Osteoblast (primary cell): ENCODE measurements at regions not wholly inside any gene's neighbourhood (a gene's known extent, or its start where the extent isn't known, plus 50 kb on each side); places are given as distances from the start of the nearest gene placed in this dataset.

ENCODE experiments used
- DNase-seq: peaks from one replicate; pipeline ENCODE4 v3.0.0; 2011; ENCODE audit warnings: low spot score, mixed read lengths; ENCODE audit not compliant: insufficient read length; ENCODE audit errors: missing footprints
- H2AFZ ChIP-seq: 2 replicates; pipeline ENCODE4 v1.6.0; 2011; ENCODE audit warnings: mild to moderate bottlenecking, low read length
- H3K27ac ChIP-seq: 2 replicates; pipeline ENCODE4 v1.5.1; 2011; ENCODE audit warnings: mild to moderate bottlenecking, low read depth, low read length, moderate library complexity
- H3K27me3 ChIP-seq: 2 replicates; pipeline ENCODE4 v1.6.0; 2012; ENCODE audit warnings: mild to moderate bottlenecking, control low read depth, inconsistent platforms, low read length, moderate library complexity; ENCODE audit not compliant: insufficient read depth
- H3K36me3 ChIP-seq: 2 replicates; pipeline ENCODE4 v1.5.1; 2011; ENCODE audit warnings: mild to moderate bottlenecking, low read length, control low read depth, moderate library complexity; ENCODE audit not compliant: insufficient read depth
- H3K4me1 ChIP-seq: 2 replicates; pipeline ENCODE4 v1.5.1; 2011; ENCODE audit warnings: mild to moderate bottlenecking, low read length, control low read depth, moderate library complexity; ENCODE audit not compliant: insufficient read depth
- H3K4me2 ChIP-seq: 2 replicates; pipeline ENCODE4 v1.6.0; 2011; ENCODE audit warnings: mild to moderate bottlenecking, low read length; ENCODE audit not compliant: insufficient read depth
- H3K4me3 ChIP-seq: fragments of 200-600 bp; sonication (generic); 3 replicates; pipeline ENCODE4 v1.5.1; 2012; ENCODE audit warnings: mild to moderate bottlenecking, low read length, inconsistent platforms; ENCODE audit not compliant: insufficient read depth
- H3K79me2 ChIP-seq: 2 replicates; pipeline ENCODE4 v1.6.0; 2012; ENCODE audit warnings: mild to moderate bottlenecking, low read length, control low read depth, inconsistent platforms; ENCODE audit not compliant: insufficient read depth
- H3K9me3 ChIP-seq: 2 replicates; pipeline ENCODE4 v1.5.1; 2011; ENCODE audit warnings: low read depth, low read length, control low read depth
- H4K20me1 ChIP-seq: 2 replicates; pipeline ENCODE4 v1.6.0; 2012; ENCODE audit warnings: mild to moderate bottlenecking, low read length, control low read depth; ENCODE audit not compliant: insufficient read depth
- CTCF ChIP-seq: IDR thresholded peaks from 2 replicates; pipeline ENCODE4 v1.5.1; 2011; ENCODE audit warnings: mild to moderate bottlenecking, low read depth, low read length, moderate library complexity; ENCODE audit errors: extremely low read depth

DNA sequence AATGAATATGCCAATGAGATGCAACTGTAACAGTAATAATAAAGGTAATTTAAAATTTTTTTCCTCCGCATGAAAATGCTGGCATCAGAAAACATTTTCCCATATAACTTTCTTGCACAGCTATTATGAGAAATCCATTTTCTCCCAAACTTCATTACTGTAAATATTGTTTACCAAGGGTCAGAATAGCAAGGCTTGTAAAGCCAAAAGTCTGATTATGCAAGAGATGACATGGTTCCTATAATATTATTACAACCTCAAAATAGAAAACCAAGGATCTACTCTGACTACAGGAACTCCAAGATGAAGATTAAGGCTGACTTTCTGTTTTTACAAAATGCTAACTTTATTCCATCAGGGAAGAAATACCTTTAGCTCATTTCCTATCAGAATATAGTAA is 162.7 kb upstream of the CDK1 start:
- no peak for DNase-seq
- no peak for TF ChIP-seq CTCF
- no peaks in the 10 kb centered on the region for H3K9me3 ChIP-seq
- no peaks in the 10 kb centered on the region for H3K79me2 ChIP-seq
- H3K4me2 ChIP-seq, result no peak overlapping the region
- no peaks in the 10 kb centered on the region for H3K36me3 ChIP-seq
- H4K20me1 ChIP-seq, result no peaks in the 10 kb centered on the region
- no peak overlapping the region for H3K4me3 ChIP-seq
- no peak overlapping the region for H3K27ac ChIP-seq
- peaks cover 10% of the 10 kb centered on the region for H3K4me1 ChIP-seq
- no peak overlapping the region for H2AFZ ChIP-seq
- H3K27me3 ChIP-seq, result no peaks in the 10 kb centered on the region

DNA sequence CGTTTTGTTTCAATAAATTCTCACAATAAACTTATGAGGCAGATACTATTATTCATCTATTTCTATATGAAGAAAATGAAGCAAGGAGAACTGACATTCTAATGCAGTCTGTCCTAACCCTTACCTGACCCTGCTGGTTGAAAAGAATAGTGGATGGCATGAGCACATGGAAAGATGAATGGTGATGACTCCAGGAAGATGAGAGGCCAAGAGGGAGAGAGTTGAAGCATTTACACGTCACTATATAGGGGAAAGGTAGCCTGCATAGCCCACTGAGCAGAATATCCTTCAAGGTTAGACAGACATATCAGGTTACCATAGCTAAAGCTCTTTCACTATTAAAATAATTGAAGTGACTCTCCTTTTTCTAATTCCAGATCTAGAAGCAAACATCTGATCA is 163.9 kb upstream of the CDK1 start:
- TF ChIP-seq CTCF, result no peak
- H3K27me3 ChIP-seq, result no peaks in the 10 kb centered on the region
- no peak overlapping the region for H3K4me3 ChIP-seq
- DNase-seq, result no peak
- H3K36me3 ChIP-seq, result no peaks in the 10 kb centered on the region
- no peak overlapping the region for H3K27ac ChIP-seq
- no peaks in the 10 kb centered on the region for H3K79me2 ChIP-seq
- no peak overlapping the region for H2AFZ ChIP-seq
- no peak overlapping the region for H3K4me2 ChIP-seq
- H3K4me1 ChIP-seq, result peaks cover 10% of the 10 kb centered on the region
- H4K20me1 ChIP-seq, result no peaks in the 10 kb centered on the region
- no peaks in the 10 kb centered on the region for H3K9me3 ChIP-seq

DNA sequence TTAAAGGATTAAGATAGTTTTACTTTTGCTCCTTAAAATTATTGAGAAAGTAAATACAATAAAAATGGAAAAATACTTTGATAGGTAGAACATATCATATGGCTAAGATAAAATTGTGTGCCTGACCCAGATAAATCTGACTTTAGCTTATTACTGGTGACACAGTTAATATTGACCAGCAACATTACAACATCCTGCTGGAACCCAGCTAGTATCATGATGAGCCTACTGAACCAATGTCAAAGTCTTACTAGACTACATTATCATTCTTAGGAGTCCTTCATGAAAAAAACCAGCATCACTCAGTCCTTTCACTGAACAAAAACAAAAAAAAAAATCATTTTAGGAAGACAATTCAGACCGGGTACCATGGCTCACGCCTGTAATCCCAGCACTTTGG is 164.8 kb upstream of the CDK1 start:
- no peaks in the 10 kb centered on the region for H4K20me1 ChIP-seq
- no peak for TF ChIP-seq CTCF
- H3K27me3 ChIP-seq, result no peaks in the 10 kb centered on the region
- H3K36me3 ChIP-seq, result no peaks in the 10 kb centered on the region
- no peak overlapping the region for H3K27ac ChIP-seq
- H3K4me3 ChIP-seq, result no peak overlapping the region
- no peaks in the 10 kb centered on the region for H3K9me3 ChIP-seq
- no peak overlapping the region for H2AFZ ChIP-seq
- peaks cover 10% of the 10 kb centered on the region for H3K4me1 ChIP-seq
- no peak for DNase-seq
- no peaks in the 10 kb centered on the region for H3K79me2 ChIP-seq
- H3K4me2 ChIP-seq, result no peak overlapping the region

DNA sequence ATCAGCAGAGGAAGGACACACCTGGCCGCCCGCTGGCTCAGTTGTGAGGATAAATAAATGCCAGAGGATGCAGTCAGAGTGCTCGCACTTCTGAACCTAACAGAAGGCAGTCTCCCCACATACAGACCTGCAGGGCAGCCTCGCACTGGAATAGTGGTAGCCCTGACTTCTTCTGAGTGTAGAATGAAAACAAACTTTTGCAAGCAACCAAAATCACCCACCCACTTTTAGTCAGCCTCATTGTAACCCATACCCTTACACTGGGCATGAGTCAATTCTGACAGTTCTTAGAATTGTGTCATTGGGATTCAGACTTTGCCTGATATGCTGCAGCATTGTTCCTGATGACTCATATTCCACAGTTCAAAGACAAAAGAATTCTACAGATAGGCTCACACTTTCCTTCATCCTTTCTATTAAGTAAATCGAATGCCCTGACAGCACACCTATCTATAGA is 167.0 kb upstream of the CDK1 start:
- no peaks in the 10 kb centered on the region for H3K79me2 ChIP-seq
- H3K4me2 ChIP-seq, result peak overlapping the region; percentile 54
- no peak for TF ChIP-seq CTCF
- no peak overlapping the region for H3K4me3 ChIP-seq
- H2AFZ ChIP-seq, result no peak overlapping the region
- H3K36me3 ChIP-seq, result no peaks in the 10 kb centered on the region
- no peak overlapping the region for H3K27ac ChIP-seq
- H3K27me3 ChIP-seq, result no peaks in the 10 kb centered on the region
- H3K4me1 ChIP-seq, result peaks cover 12% of the 10 kb centered on the region
- peak; percentile 85 for DNase-seq
- no peaks in the 10 kb centered on the region for H3K9me3 ChIP-seq
- H4K20me1 ChIP-seq, result no peaks in the 10 kb centered on the region
